ENCODE measurements at regions not wholly inside any gene's neighbourhood (a gene's known extent, or its start where the extent isn't known, plus 50 kb on each side); places are given as distances from the start of the nearest gene placed in this dataset.

DNA sequence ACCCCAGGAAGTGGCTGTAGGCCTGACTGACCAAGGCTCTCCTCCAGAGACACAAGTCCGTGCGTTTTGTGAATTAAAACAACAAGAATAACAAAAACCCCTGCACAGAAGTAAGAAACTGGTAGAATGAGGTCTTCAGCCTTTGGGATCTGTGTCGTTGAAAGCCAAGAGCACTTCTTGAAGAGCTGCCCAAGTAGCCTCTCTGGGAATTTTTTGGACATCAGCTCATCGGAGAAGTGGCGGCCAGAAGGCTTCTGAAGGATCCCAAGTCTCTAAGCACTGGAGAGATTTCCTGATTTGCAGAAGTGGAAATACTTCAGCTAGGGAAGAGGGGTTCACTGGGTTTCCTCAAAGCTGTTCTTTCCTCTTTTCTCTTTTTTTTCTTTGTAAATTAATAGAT, 100.4 kb upstream of the ZNF536 start:
- no peaks in the 10 kb centered on the region for H3K4me1 ChIP-seq
- H3K27ac ChIP-seq, result no peak overlapping the region
- DNase-seq (ENCODE audit: low spot score in 2 of 2), result no peak
- H3K36me3 ChIP-seq, result no peaks in the 10 kb centered on the region
- 69% methylated on average over 5 of the region's 5 CpGs for WGBS
- H3K27me3 ChIP-seq, result peaks cover 19% of the 10 kb centered on the region
- peaks cover 7% of the 10 kb centered on the region for H3K9me3 ChIP-seq
- no peak for TF ChIP-seq EP300 (IDR thresholded peaks at IDR 0.05)
- TF ChIP-seq, protein P1, sequence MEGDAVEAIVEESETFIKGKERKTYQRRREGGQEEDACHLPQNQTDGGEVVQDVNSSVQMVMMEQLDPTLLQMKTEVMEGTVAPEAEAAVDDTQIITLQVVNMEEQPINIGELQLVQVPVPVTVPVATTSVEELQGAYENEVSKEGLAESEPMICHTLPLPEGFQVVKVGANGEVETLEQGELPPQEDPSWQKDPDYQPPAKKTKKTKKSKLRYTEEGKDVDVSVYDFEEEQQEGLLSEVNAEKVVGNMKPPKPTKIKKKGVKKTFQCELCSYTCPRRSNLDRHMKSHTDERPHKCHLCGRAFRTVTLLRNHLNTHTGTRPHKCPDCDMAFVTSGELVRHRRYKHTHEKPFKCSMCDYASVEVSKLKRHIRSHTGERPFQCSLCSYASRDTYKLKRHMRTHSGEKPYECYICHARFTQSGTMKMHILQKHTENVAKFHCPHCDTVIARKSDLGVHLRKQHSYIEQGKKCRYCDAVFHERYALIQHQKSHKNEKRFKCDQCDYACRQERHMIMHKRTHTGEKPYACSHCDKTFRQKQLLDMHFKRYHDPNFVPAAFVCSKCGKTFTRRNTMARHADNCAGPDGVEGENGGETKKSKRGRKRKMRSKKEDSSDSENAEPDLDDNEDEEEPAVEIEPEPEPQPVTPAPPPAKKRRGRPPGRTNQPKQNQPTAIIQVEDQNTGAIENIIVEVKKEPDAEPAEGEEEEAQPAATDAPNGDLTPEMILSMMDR (IDR thresholded peaks at IDR 0.05), result no peak
- TF ChIP-seq POLR2A (IDR thresholded peaks at IDR 0.05), result no peak
- no peak for TF ChIP-seq POLR2AphosphoS5 (IDR thresholded peaks at IDR 0.05)
- no peak overlapping the region for H3K4me3 ChIP-seq

DNA sequence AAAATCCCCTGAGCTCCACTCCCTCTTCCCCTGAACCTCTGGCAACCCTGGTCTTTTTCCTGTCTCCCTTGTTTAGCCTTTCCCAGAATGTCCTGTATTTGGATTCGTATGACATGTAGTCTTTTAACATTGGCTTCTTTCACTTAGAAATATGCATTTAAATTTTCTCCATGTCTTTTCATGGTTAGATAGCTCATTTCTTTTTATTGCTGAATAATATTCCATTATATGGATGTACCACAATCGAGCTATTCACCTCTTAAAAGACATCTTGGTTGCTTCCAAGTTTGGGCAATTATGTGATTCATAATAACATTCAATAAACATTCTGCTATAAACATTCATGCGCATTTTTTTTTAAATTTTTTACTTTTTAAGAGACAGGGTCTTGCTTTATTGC, 99.6 kb upstream of the ZNF536 start:
- no peak overlapping the region for H3K27ac ChIP-seq
- no peak overlapping the region for H3K4me3 ChIP-seq
- peaks cover 17% of the 10 kb centered on the region for H3K27me3 ChIP-seq
- WGBS, result 89% methylated on average over 3 of the region's 3 CpGs
- no peaks in the 10 kb centered on the region for H3K4me1 ChIP-seq
- no peak for DNase-seq (ENCODE audit: low spot score in 2 of 2)
- no peak for TF ChIP-seq EP300 (IDR thresholded peaks at IDR 0.05)
- TF ChIP-seq, protein P1 (IDR thresholded peaks at IDR 0.05), result no peak
- TF ChIP-seq POLR2AphosphoS5 (IDR thresholded peaks at IDR 0.05), result no peak
- no peak for TF ChIP-seq POLR2A (IDR thresholded peaks at IDR 0.05)
- no peaks in the 10 kb centered on the region for H3K36me3 ChIP-seq
- H3K9me3 ChIP-seq, result peaks cover 7% of the 10 kb centered on the region

DNA sequence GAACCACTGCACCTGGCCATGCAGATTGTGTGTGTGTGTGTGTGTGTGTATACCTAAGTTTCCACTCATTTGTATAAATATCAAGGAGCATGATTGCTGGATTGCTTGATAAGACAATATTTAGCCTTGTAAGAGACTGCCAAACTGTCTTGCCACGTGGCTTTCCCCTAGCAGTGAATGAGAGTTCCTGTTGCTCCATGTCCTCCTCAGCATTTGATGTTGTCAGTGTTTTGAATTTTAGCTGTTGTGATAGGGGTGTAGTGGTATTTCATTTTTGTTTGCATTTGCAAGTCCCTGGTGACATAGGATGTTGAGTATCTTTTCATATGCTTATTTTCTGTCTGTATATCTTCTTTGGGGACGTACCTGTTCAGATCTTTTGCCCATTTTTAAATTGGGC, 99.0 kb upstream of the ZNF536 start:
- no peak for DNase-seq (ENCODE audit: low spot score in 2 of 2)
- Histone ChIP-seq H3K27ac (no peak overlapping the region), H3K4me1 (no peaks in the 10 kb centered on the region), H3K9me3 (peaks cover 7% of the 10 kb centered on the region), H3K4me3 (no peak overlapping the region), H3K36me3 (no peaks in the 10 kb centered on the region), H3K27me3 (peaks cover 21% of the 10 kb centered on the region)
- WGBS, result 75% methylated on average over 2 of the region's 2 CpGs
- no peak for TF ChIP-seq POLR2AphosphoS5 (IDR thresholded peaks at IDR 0.05)
- TF ChIP-seq, protein P1 (IDR thresholded peaks at IDR 0.05), result no peak
- no peak for TF ChIP-seq EP300 (IDR thresholded peaks at IDR 0.05)
- no peak for TF ChIP-seq POLR2A (IDR thresholded peaks at IDR 0.05)

DNA sequence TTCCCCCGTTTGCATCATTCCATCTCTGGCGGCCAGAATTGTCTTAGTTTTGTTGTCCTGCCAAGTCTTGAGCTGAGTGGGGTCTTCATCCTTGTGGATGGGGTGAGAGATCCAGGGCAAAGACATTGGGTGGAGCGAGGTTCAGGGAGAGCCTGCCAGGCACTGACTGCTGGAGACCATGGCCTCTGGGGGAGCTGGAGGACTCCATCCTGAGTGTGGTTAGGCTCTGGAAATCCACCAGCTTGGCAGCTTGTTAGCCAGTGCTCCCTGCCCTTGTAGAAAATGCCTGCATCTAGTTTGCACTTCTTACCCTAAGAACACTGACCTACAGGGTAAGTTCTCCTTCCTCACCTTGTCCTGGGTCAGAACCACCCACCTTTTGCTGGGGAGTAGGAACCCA, 97.2 kb upstream of the ZNF536 start:
- Histone ChIP-seq H3K9me3 (peaks cover 7% of the 10 kb centered on the region), H3K36me3 (no peaks in the 10 kb centered on the region), H3K27me3 (peaks cover 16% of the 10 kb centered on the region), H3K4me3 (no peak overlapping the region), H3K4me1 (no peaks in the 10 kb centered on the region), H3K27ac (no peak overlapping the region)
- 94% methylated on average over 3 of the region's 3 CpGs for WGBS
- TF ChIP-seq POLR2A (IDR thresholded peaks at IDR 0.05) (no peak), POLR2AphosphoS5 (IDR thresholded peaks at IDR 0.05) (no peak), EP300 (IDR thresholded peaks at IDR 0.05) (no peak)
- TF ChIP-seq, protein P1 (IDR thresholded peaks at IDR 0.05), result no peak
- DNase-seq (ENCODE audit: low spot score in 2 of 2), result no peak

DNA sequence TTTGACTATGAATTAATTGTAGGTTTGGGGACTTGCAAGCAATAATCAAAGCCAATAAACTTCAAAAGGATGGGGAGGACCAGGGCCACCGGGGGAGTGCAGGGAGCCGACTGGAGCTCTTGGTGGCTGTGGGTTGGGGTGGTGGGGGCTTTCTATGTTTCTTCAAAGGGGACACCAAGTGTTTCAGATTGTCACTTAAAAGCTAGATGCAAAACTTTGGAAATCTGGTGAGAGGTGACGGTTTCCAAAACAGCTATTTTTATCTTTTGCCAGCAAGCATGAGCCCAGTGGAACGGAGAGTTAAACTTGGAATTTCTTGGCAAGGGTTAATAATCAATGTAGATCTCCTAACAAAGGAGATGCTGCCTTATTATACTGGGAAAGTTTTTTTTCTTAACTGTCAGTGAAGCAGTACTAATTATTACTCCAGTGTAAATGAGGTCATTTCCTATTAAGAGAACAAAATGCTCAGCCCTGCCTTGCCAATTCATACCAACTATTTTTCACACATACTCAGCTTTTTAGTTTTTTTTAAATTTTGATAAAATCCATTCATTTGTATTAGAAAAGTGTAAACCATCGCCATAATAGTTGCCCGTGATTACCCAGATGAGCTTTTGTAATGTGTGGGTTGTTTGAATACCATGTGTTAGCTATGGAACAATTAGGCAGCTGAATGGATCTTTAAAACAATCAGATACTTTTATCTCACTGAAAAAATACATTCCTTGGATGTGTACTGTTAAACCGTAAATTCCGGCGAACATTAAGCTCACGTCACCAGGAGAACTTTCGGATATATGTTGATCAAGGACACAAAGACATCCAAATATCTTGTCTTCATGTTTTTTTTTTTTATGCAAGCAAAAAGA, 95.9 kb upstream of the ZNF536 start:
- no peaks in the 10 kb centered on the region for H3K4me1 ChIP-seq
- H3K36me3 ChIP-seq, result no peaks in the 10 kb centered on the region
- H3K9me3 ChIP-seq, result peaks cover 7% of the 10 kb centered on the region
- no peak for DNase-seq (ENCODE audit: low spot score in 2 of 2)
- no peak overlapping the region for H3K27ac ChIP-seq
- no peak overlapping the region for H3K4me3 ChIP-seq
- peaks cover 29% of the 10 kb centered on the region for H3K27me3 ChIP-seq
- 40% methylated on average over 11 of the region's 11 CpGs for WGBS
- no peak for TF ChIP-seq POLR2AphosphoS5 (IDR thresholded peaks at IDR 0.05)
- no peak for TF ChIP-seq POLR2A (IDR thresholded peaks at IDR 0.05)
- TF ChIP-seq, protein P1 (IDR thresholded peaks at IDR 0.05), result no peak
- TF ChIP-seq EP300 (IDR thresholded peaks at IDR 0.05), result no peak
